ENCODE measurements at regions not wholly inside any gene's neighbourhood (a gene's known extent, or its start where the extent isn't known, plus 50 kb on each side); places are given as distances from the start of the nearest gene placed in this dataset.
"Not testable (repeated sequence)": the region's sequence is repeated elsewhere in the genome, so short reads cannot be mapped to it uniquely, and the experiment has no call there.

DNA sequence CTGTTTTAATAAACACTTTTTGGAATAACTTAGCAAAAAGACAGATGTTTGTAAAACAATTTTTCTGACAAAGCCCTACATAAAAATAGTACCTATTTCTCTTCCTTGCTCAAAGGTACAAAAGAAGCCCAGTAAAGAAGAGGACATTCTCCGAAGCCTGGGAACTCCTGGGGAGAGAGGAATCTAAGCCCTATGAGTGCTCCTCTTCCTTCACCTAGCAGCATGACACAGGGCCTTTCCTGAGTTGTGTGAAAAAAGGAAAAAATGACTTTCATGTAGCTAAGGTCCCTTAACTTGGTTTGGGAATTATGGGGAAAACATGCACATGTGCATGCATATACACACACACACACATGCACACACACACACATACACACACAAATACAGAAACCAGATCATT is 586.9 kb downstream of the TMA16 start:
- no peaks in the 10 kb centered on the region for H3K36me3 ChIP-seq (ENCODE audit: control insufficient read depth in 2 of 2, insufficient read depth in 2 of 2, low read length in 2 of 2)
- H3K27ac ChIP-seq (ENCODE audit: low read depth in 2 of 2, low read length in 2 of 2) = no peak overlapping the region
- H3K27me3 ChIP-seq (ENCODE audit: control insufficient read depth in 2 of 2, insufficient read depth in 2 of 2, low read length in 2 of 2) = no peaks in the 10 kb centered on the region
- H3K9me3 ChIP-seq (ENCODE audit: control insufficient read depth in 2 of 2, low read length in 2 of 2) = peaks cover 0 to 2% of the 10 kb centered on the region in 2 donors
- no peak overlapping the region for H3K9ac ChIP-seq (ENCODE audit: low read depth in 1 of 2, low read length in 2 of 2)
- no peak overlapping the region for H3K4me3 ChIP-seq (ENCODE audit: low read length in 2 of 2)
- H3K4me1 ChIP-seq (ENCODE audit: control insufficient read depth in 2 of 2, insufficient read depth in 2 of 2, low read length in 2 of 2) = no peaks in the 10 kb centered on the region

DNA sequence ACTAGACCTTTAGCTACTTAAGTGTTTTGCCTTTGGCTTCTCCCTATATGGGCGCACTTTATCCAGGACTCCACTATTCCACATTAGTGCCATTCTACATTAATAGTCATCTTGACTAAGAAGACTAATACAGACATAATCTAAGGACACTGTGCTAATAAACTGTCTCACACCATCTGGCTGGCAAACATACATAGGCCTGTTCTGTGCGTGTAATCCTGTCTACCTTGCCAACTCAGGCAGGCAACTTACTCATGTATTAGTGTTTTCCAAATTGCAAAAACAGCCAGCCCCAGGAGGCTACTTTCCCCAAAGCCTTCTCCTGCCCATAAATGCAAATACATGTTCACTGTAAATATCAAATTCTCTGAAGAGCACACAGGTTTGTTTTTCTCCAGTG is 587.3 kb downstream of the TMA16 start:
- H3K27ac ChIP-seq (ENCODE audit: low read depth in 2 of 2, low read length in 2 of 2) = no peak overlapping the region
- peaks cover 0 to 2% of the 10 kb centered on the region in 2 donors for H3K9me3 ChIP-seq (ENCODE audit: control insufficient read depth in 2 of 2, low read length in 2 of 2)
- H3K4me3 ChIP-seq (ENCODE audit: low read length in 2 of 2) = no peak overlapping the region
- no peaks in the 10 kb centered on the region for H3K36me3 ChIP-seq (ENCODE audit: control insufficient read depth in 2 of 2, insufficient read depth in 2 of 2, low read length in 2 of 2)
- no peaks in the 10 kb centered on the region for H3K4me1 ChIP-seq (ENCODE audit: control insufficient read depth in 2 of 2, insufficient read depth in 2 of 2, low read length in 2 of 2)
- H3K9ac ChIP-seq (ENCODE audit: low read depth in 1 of 2, low read length in 2 of 2) = no peak overlapping the region
- no peaks in the 10 kb centered on the region for H3K27me3 ChIP-seq (ENCODE audit: control insufficient read depth in 2 of 2, insufficient read depth in 2 of 2, low read length in 2 of 2)

DNA sequence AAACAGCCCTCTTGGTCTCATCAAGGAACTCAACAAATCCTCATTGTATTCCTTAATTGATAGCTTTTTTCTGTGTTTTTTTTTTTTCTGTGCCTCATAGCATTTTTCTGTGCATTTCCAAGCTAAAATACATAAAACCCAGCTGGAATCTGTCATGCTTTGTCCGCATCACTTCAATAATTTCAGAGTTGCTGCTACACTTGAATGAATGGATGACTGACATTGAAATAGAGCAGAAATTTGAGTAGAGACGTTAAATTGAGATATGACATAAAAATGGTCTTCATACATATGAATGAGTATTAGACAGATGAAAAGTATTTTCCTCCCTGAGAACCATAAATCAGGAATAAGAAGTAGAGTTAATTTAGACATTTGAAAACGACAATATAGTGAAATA is 593.2 kb downstream of the TMA16 start:
- Histone ChIP-seq H3K27me3 (ENCODE audit: control insufficient read depth in 2 of 2, insufficient read depth in 2 of 2, low read length in 2 of 2) (no peaks in the 10 kb centered on the region), H3K9me3 (ENCODE audit: control insufficient read depth in 2 of 2, low read length in 2 of 2) (no peaks in the 10 kb centered on the region)

DNA sequence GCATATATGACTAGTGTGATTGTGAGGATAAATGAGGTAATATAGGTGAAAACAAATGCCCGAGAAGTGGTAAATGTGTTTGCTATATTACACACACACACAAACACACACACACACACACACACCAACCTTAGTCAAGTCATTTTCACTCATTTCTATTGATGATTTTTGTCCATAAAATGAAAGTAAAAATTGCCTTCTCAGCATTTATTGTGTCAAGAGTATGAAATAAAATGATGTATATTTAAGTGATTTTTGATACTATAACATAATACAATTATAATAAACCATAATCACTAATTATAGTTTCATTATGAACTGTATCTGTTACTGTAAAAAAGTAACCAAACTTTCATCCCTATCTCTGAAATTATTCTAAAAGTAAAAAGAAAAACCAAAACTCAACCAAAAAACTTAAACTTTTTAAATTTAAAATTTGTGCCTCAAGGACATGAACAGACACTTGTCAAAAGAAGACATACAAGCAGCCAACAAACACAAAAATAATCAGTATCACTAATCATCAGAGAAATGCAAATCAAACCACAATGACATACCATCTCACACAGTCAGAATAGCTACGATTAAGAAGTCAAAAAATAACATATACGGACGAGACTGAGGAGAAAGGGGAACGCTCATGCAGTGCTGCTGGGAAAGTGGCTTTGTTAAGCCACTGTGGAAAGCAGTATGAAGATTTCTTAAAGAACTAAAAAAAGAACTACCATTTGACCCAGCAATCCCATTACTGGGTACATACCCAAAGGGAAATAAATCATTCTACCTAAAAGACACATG is 601.0 kb downstream of the TMA16 start:
- no peak overlapping the region for H3K9ac ChIP-seq (ENCODE audit: low read depth in 1 of 2, low read length in 2 of 2)
- no peak overlapping the region for H3K27ac ChIP-seq (ENCODE audit: low read depth in 2 of 2, low read length in 2 of 2)
- no peaks in the 10 kb centered on the region for H3K9me3 ChIP-seq (ENCODE audit: control insufficient read depth in 2 of 2, low read length in 2 of 2)
- no peak overlapping the region for H3K4me3 ChIP-seq (ENCODE audit: low read length in 2 of 2)
- H3K4me1 ChIP-seq (ENCODE audit: control insufficient read depth in 2 of 2, insufficient read depth in 2 of 2, low read length in 2 of 2) = no peaks in the 10 kb centered on the region
- H3K36me3 ChIP-seq (ENCODE audit: control insufficient read depth in 2 of 2, insufficient read depth in 2 of 2, low read length in 2 of 2) = no peaks in the 10 kb centered on the region
- H3K27me3 ChIP-seq (ENCODE audit: control insufficient read depth in 2 of 2, insufficient read depth in 2 of 2, low read length in 2 of 2) = no peaks in the 10 kb centered on the region

More for the DNA sequence above, 593.2 kb downstream of the TMA16 start:
- Histone ChIP-seq H3K4me3 (ENCODE audit: low read length in 2 of 2) (no peak overlapping the region), H3K36me3 (ENCODE audit: control insufficient read depth in 2 of 2, insufficient read depth in 2 of 2, low read length in 2 of 2) (no peaks in the 10 kb centered on the region), H3K4me1 (ENCODE audit: control insufficient read depth in 2 of 2, insufficient read depth in 2 of 2, low read length in 2 of 2) (no peaks in the 10 kb centered on the region), H3K27ac (ENCODE audit: low read depth in 2 of 2, low read length in 2 of 2) (no peak overlapping the region), H3K9ac (ENCODE audit: low read depth in 1 of 2, low read length in 2 of 2) (no peak overlapping the region)

DNA sequence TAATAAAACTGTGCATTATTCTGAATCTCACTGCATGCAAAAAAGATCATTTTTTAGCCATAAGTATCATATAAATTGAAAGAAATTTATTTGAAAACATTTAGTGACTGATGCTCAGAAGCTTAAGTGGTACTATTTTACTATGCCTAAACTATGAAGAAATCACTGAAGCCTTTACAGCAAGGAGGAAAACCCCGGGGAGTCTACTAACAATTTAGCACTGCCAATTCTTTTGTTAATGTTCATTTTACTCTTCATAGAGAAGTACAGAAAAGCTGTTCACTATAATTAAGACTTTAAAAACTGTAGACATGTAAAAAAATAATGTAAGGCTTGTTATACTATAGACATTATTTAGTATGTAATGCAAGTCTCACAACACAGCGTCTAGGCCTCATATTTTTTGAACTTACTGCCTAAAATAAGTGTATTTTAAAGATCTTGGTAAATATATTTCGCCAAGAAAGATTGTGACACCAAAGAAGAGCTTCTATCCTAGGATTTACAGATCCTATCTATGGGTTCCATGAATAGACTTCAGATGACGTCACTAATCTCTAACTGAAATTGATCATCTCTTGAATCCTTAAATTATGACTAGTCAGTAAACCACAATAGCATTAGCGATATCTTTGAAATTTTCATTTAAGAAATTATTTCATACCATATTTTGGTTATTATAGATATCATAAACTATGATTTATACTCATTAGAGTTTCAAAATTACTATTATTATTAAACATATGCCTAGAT is 602.5 kb downstream of the TMA16 start:
- Histone ChIP-seq H3K36me3 (ENCODE audit: control insufficient read depth in 2 of 2, insufficient read depth in 2 of 2, low read length in 2 of 2) (no peaks in the 10 kb centered on the region), H3K4me3 (ENCODE audit: low read length in 2 of 2) (no peak overlapping the region), H3K27ac (ENCODE audit: low read depth in 2 of 2, low read length in 2 of 2) (no peak overlapping the region), H3K9me3 (ENCODE audit: control insufficient read depth in 2 of 2, low read length in 2 of 2) (no peaks in the 10 kb centered on the region), H3K27me3 (ENCODE audit: control insufficient read depth in 2 of 2, insufficient read depth in 2 of 2, low read length in 2 of 2) (no peaks in the 10 kb centered on the region), H3K4me1 (ENCODE audit: control insufficient read depth in 2 of 2, insufficient read depth in 2 of 2, low read length in 2 of 2) (no peaks in the 10 kb centered on the region), H3K9ac (ENCODE audit: low read depth in 1 of 2, low read length in 2 of 2) (no peak overlapping the region)

DNA sequence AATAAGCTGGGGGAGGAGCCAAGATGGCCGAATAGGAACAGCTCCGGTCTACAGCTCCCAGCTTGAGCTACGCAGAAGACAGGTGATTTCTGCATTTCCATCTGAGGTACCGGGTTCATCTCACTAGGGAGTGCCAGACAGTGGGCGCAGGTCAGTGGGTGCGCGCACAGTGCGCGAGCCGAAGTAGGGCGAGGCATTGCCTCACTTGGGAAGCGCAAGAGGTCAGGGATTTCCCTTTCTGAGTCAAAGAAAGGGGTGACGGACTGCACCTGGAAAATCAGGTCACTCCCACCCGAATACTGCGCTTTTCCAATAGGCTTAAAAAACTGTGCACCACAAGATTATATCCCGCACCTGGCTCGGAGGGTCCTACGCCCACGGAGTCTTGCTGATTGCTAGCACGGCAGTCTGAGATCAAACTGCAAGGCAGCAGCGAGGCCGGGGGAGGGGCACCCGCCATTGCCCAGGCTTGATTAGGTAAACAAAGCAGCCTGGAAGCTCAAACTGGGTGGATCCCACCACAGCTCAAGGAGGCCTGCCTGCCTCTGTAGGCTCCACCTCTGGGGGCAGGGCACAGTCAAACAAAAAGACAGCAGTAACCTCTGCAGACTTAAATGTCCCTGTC is 606.4 kb downstream of the TMA16 start:
- not testable (repeated sequence) for H3K9me3 ChIP-seq (ENCODE audit: control insufficient read depth in 2 of 2, low read length in 2 of 2); H3K27ac ChIP-seq (ENCODE audit: low read depth in 2 of 2, low read length in 2 of 2); H3K36me3 ChIP-seq (ENCODE audit: control insufficient read depth in 2 of 2, insufficient read depth in 2 of 2, low read length in 2 of 2); H3K27me3 ChIP-seq (ENCODE audit: control insufficient read depth in 2 of 2, insufficient read depth in 2 of 2, low read length in 2 of 2); H3K4me3 ChIP-seq (ENCODE audit: low read length in 2 of 2); H3K4me1 ChIP-seq (ENCODE audit: control insufficient read depth in 2 of 2, insufficient read depth in 2 of 2, low read length in 2 of 2); H3K9ac ChIP-seq (ENCODE audit: low read depth in 1 of 2, low read length in 2 of 2)

DNA sequence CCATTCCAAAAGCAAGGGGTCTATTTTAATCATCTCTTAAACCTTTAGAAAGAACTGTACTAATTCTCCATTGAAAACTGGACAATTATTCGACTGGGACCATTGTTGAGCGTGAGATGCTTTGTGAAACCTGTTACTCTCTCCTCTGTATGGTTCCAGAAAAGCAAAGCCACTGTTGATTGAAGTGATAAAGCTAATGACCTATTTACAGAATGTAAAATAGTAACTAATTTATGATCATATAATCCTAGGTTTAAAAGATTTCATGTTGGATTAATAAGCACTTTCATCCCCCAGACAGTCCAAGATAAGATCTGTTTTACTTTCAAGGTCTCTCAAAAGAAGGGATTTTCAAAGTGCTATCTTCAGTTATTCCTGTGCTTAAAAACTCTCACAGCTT is 614.5 kb downstream of the TMA16 start:
- Histone ChIP-seq H3K4me3 (ENCODE audit: low read length in 2 of 2) (no peak overlapping the region), H3K4me1 (ENCODE audit: control insufficient read depth in 2 of 2, insufficient read depth in 2 of 2, low read length in 2 of 2) (no peaks in the 10 kb centered on the region), H3K36me3 (ENCODE audit: control insufficient read depth in 2 of 2, insufficient read depth in 2 of 2, low read length in 2 of 2) (no peaks in the 10 kb centered on the region), H3K9ac (ENCODE audit: low read depth in 1 of 2, low read length in 2 of 2) (no peak overlapping the region), H3K27ac (ENCODE audit: low read depth in 2 of 2, low read length in 2 of 2) (no peak overlapping the region), H3K27me3 (ENCODE audit: control insufficient read depth in 2 of 2, insufficient read depth in 2 of 2, low read length in 2 of 2) (no peaks in the 10 kb centered on the region), H3K9me3 (ENCODE audit: control insufficient read depth in 2 of 2, low read length in 2 of 2) (no peaks in the 10 kb centered on the region)

DNA sequence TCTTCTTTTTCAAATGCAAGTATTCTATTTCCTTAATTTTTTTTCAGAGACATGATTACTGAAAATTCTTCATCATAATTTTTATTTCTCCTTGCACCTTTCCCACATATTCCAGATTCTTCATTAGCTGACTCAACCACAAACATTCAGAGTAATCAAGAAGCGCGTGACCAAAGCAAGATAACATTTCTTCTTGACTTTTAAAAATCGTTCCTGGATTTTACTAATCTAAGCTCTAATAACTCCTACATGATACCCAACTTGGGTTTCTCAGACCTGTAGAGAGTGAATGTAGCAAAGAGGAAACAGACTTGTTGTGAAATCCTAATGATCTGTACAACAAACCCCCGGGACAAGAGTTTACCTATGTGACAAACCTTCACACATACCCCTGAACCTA is 615.0 kb downstream of the TMA16 start:
- H3K4me3 ChIP-seq (ENCODE audit: low read length in 2 of 2) = no peak overlapping the region
- no peaks in the 10 kb centered on the region for H3K36me3 ChIP-seq (ENCODE audit: control insufficient read depth in 2 of 2, insufficient read depth in 2 of 2, low read length in 2 of 2)
- H3K4me1 ChIP-seq (ENCODE audit: control insufficient read depth in 2 of 2, insufficient read depth in 2 of 2, low read length in 2 of 2) = no peaks in the 10 kb centered on the region
- no peaks in the 10 kb centered on the region for H3K9me3 ChIP-seq (ENCODE audit: control insufficient read depth in 2 of 2, low read length in 2 of 2)
- H3K9ac ChIP-seq (ENCODE audit: low read depth in 1 of 2, low read length in 2 of 2) = no peak overlapping the region
- H3K27me3 ChIP-seq (ENCODE audit: control insufficient read depth in 2 of 2, insufficient read depth in 2 of 2, low read length in 2 of 2) = no peaks in the 10 kb centered on the region
- H3K27ac ChIP-seq (ENCODE audit: low read depth in 2 of 2, low read length in 2 of 2) = no peak overlapping the region

DNA sequence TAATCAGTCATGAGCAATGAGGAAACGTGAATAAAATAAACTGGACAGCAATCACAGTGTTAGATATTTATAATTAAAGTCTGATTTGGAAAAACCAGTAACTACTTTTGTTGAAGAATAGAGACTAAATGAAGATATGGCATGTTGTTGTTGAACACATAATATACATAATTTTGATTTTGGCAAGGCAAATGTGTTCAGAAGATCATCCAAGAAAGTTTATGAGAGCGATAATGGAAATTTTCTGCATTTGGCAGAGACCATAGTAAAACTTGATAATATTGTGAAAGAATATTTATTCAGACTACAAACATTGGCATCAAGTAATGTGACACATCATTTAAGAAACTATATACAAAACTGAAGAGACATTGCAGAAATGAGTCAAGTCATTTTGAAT is 620.7 kb downstream of the TMA16 start:
- H3K4me3 ChIP-seq (ENCODE audit: low read length in 2 of 2) = no peak overlapping the region
- H3K27me3 ChIP-seq (ENCODE audit: control insufficient read depth in 2 of 2, insufficient read depth in 2 of 2, low read length in 2 of 2) = no peaks in the 10 kb centered on the region
- no peaks in the 10 kb centered on the region for H3K4me1 ChIP-seq (ENCODE audit: control insufficient read depth in 2 of 2, insufficient read depth in 2 of 2, low read length in 2 of 2)
- H3K27ac ChIP-seq (ENCODE audit: low read depth in 2 of 2, low read length in 2 of 2) = no peak overlapping the region
- H3K36me3 ChIP-seq (ENCODE audit: control insufficient read depth in 2 of 2, insufficient read depth in 2 of 2, low read length in 2 of 2) = no peaks in the 10 kb centered on the region
- H3K9me3 ChIP-seq (ENCODE audit: control insufficient read depth in 2 of 2, low read length in 2 of 2) = no peaks in the 10 kb centered on the region
- H3K9ac ChIP-seq (ENCODE audit: low read depth in 1 of 2, low read length in 2 of 2) = no peak overlapping the region

DNA sequence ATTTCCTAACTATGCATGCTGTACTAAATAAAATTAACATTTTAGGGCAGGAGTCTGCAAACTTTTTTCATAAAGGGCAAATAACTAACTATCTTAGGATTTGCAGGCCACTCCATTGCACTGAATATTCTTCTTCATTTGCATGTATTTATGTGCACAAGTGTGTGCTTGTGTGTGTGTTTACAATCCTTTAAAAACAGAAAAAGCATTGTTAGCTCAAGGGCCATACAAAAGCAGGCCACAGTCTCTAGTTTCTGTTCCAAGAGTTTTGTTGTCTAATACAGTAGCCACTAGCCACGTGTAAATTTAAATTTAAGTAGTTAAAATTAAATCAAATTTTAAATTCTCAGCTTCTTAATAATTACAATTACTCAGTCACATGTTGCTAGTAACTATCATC is 621.8 kb downstream of the TMA16 start:
- no peaks in the 10 kb centered on the region for H3K4me1 ChIP-seq (ENCODE audit: control insufficient read depth in 2 of 2, insufficient read depth in 2 of 2, low read length in 2 of 2)
- no peak overlapping the region for H3K9ac ChIP-seq (ENCODE audit: low read depth in 1 of 2, low read length in 2 of 2)
- no peaks in the 10 kb centered on the region for H3K9me3 ChIP-seq (ENCODE audit: control insufficient read depth in 2 of 2, low read length in 2 of 2)
- H3K27ac ChIP-seq (ENCODE audit: low read depth in 2 of 2, low read length in 2 of 2) = no peak overlapping the region
- H3K4me3 ChIP-seq (ENCODE audit: low read length in 2 of 2) = no peak overlapping the region
- no peaks in the 10 kb centered on the region for H3K27me3 ChIP-seq (ENCODE audit: control insufficient read depth in 2 of 2, insufficient read depth in 2 of 2, low read length in 2 of 2)
- no peaks in the 10 kb centered on the region for H3K36me3 ChIP-seq (ENCODE audit: control insufficient read depth in 2 of 2, insufficient read depth in 2 of 2, low read length in 2 of 2)

All from mucosa of rectum (tissue), 2 donors.